Left lung (tissue), 4 donors: ENCODE measurements at regions not wholly inside any gene's neighbourhood (a gene's known extent, or its start where the extent isn't known, plus 50 kb on each side); places are given as distances from the start of the nearest gene placed in this dataset.

ENCODE experiments used
- ATAC-seq: fragments of 200-7000 bp; cut with Tn5 transposase; one replicate; pipeline ENCODE4 v1.9.1; 2020; ENCODE audit warnings: moderate library complexity
- DNase-seq, 4 donors: peaks; one replicate each; pipeline ENCODE4 v3.0.0-alpha.2; 2013 to 2020
- H3K27ac ChIP-seq, 2 donors: fragments of 200-600 bp; sonication (generic) in 1 of 2; one replicate each; pipeline versions ENCODE4 v1.5.0 to v1.8.0; 2020 to 2021
- H3K27me3 ChIP-seq, 2 donors: fragments of 200-600 bp; sonication (generic) in 1 of 2; one replicate each; pipeline versions ENCODE4 v1.5.0 to v1.8.0; 2020 to 2021
- H3K36me3 ChIP-seq, 2 donors: fragments of 200-600 bp; sonication (generic) in 1 of 2; one replicate each; pipeline versions ENCODE4 v1.5.0 to v1.8.0; 2020 to 2021
- H3K4me1 ChIP-seq, 2 donors: fragments of 200-600 bp; one replicate each; pipeline ENCODE4 v1.8.0; 2021
- H3K4me3 ChIP-seq, 2 donors: fragments of 200-600 bp; sonication (generic) in 1 of 2; one replicate each; pipeline versions ENCODE4 v1.5.0 to v1.8.0; 2020 to 2021; ENCODE audit warnings: mild to moderate bottlenecking in 1 of 2
- H3K9me3 ChIP-seq, 2 donors: fragments of 200-600 bp; sonication (generic) in 1 of 2; one replicate each; pipeline versions ENCODE4 v1.5.0 to v1.8.0; 2020 to 2021
- intact Hi-C, 2 donors: fragments of 100-400 bp; cut with DNase I; formaldehyde crosslinking; loops; one replicate each; pipeline versions ENCODE4 v1.11.2 to v1.14.2; 2022
- TF ChIP-seq, protein P1 (sequence below), 2 donors: fragments of 200-600 bp; sonication (generic) in 1 of 2; IDR thresholded peaks; one replicate each; pipeline versions ENCODE4 v1.5.0 to v1.8.0; 2021; ENCODE audit warnings: antibody characterized with exemption in 2 of 2
- donor health status: DM: no; HTN: yes; CAD: no.
- donor health status: DM: no; HTN: no; CAD: no.

DNA sequence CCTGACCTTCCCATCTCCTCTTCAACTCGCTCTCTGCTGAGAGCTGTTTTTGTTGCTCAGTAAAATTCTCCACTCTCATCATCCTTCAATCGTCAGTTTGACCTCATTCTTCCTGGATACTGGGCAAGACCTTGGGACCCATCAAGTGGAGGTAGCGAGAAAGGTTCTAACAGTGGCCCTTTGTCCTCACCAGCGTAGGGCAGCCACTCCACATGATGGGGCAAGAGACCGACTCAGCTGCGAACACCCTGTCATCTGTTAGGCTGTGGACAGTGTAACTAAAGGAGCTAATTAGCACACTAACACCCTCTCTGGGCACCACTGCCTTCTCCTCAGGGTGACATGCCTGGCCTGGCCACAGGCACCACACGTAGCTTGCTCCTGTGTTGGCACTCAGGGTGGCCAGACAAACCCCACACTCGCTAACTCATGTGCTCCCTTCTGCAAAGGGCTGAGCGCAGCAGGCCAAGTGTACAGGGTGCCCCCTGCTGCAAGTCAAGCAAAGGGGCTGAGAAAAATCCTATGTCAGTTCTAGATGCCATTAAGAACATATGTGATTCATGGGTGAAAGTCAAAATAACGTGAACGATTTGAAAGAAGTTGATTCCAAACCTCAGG, 1216.0 kb downstream of the SLITRK5 start:
- Histone ChIP-seq H3K4me3 (no peak overlapping the region), H3K4me1 (no peaks in the 10 kb centered on the region), H3K9me3 (peaks cover 0 to 12% of the 10 kb centered on the region in 2 donors), H3K36me3 (no peaks in the 10 kb centered on the region), H3K27me3 (no peaks in the 10 kb centered on the region), H3K27ac (no peak overlapping the region)
- DNase-seq (peak in 1 of 4 donors; percentile 33), ATAC-seq (no peak)
- intact Hi-C loops, result no loop called here
- TF ChIP-seq, protein P1, sequence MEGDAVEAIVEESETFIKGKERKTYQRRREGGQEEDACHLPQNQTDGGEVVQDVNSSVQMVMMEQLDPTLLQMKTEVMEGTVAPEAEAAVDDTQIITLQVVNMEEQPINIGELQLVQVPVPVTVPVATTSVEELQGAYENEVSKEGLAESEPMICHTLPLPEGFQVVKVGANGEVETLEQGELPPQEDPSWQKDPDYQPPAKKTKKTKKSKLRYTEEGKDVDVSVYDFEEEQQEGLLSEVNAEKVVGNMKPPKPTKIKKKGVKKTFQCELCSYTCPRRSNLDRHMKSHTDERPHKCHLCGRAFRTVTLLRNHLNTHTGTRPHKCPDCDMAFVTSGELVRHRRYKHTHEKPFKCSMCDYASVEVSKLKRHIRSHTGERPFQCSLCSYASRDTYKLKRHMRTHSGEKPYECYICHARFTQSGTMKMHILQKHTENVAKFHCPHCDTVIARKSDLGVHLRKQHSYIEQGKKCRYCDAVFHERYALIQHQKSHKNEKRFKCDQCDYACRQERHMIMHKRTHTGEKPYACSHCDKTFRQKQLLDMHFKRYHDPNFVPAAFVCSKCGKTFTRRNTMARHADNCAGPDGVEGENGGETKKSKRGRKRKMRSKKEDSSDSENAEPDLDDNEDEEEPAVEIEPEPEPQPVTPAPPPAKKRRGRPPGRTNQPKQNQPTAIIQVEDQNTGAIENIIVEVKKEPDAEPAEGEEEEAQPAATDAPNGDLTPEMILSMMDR (IDR thresholded peaks at IDR 0.05), result no peak

DNA sequence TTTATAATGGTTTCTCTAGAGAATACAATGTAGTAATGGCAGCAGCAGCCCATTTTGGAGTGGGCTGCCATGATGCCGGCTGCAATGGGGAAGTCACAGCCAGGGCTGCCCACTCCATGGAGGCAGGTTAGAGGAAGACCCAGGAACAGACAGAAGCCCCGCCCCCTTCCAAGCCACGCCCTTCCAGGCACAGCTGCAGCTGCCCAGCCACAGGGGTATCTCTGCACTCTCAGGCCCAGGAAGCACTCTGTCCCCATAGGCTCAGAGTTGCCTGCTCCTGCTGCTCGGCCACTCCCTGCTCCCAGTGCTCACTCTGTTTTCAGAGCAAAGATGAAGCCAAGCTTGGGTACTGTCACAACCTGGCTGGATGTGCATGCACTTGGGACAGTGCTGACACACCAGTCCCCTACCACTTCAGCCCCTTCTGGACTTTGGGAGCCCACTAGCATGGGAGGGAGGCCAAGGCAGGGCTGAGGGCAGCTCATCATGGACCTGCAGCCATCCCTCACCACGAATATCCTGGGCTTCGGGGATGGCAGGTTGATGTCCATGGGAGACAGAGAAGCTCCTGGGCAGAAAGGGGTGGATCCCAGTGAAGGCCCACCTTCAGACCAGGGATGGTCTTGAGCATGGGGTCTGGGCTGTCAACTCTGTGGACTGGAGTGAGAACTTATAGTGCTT, 1224.2 kb downstream of the SLITRK5 start:
- Histone ChIP-seq H3K27ac (no peak overlapping the region), H3K27me3 (no peaks in the 10 kb centered on the region), H3K36me3 (no peaks in the 10 kb centered on the region), H3K4me1 (no peaks in the 10 kb centered on the region), H3K9me3 (peaks cover 0 to 1% of the 10 kb centered on the region in 2 donors), H3K4me3 (no peak overlapping the region)
- intact Hi-C loops, result no loop called here
- TF ChIP-seq, protein P1 (IDR thresholded peaks at IDR 0.05), result no peak
- no peak for ATAC-seq
- DNase-seq, result peak in 1 of 4 donors; percentile 56

DNA sequence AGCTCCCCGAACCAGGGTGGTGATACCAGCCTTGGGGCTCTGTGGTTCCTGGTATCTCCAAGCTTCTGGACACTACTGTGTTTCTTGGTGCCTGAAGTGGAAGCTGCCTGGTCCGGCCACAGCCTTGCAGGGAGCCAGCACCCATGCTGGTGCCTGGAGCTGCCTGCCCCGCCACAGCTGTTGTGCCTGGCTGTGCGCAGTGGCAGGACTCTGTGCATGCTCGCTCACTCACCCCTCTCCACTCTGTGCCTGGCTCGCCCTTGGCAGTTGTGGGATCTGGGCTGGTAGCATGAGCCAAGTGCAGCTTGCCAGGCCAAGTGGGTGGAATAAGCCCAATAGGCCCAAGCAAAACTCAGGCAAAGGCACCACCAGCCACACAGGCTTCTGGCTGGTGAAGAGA, 1225.3 kb downstream of the SLITRK5 start:
- no peaks in the 10 kb centered on the region for H3K27me3 ChIP-seq
- no peak overlapping the region for H3K4me3 ChIP-seq
- no peak overlapping the region for H3K27ac ChIP-seq
- intact Hi-C loops, result no loop called here
- DNase-seq, result peak in 1 of 4 donors; percentile 57
- no peaks in the 10 kb centered on the region for H3K9me3 ChIP-seq
- ATAC-seq, result no peak
- no peaks in the 10 kb centered on the region for H3K36me3 ChIP-seq
- no peaks in the 10 kb centered on the region for H3K4me1 ChIP-seq
- TF ChIP-seq, protein P1 (IDR thresholded peaks at IDR 0.05), result no peak

DNA sequence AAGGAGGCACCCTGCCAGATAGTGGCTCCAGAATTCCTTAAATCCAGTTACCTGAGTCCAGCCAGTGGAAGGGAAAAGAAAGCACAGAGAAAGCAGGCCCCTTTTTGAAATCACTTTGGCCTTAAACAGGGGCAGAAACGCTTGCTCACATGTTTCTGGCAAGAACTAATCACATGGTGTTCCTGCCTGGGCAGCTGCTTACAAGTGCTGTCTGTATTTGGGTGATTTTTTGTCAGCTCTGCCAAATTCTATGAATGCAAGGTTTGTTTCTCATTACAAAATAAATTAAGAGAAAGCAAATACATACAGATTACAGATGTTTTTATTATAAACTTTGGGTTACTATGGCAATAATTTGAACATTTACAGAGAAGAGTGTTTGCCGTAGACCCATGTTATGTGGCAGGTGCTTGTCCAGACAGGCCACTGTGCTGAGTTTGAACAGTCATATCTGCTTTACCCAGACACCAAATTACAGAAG, 1237.8 kb downstream of the SLITRK5 start:
- intact Hi-C loops, result no loop called here
- no peaks in the 10 kb centered on the region for H3K27me3 ChIP-seq
- no peak overlapping the region for H3K27ac ChIP-seq
- TF ChIP-seq, protein P1 (IDR thresholded peaks at IDR 0.05), result no peak
- DNase-seq (peak in 1 of 4 donors; percentile 19), ATAC-seq (peak; percentile 52)
- no peaks in the 10 kb centered on the region for H3K4me1 ChIP-seq
- H3K9me3 ChIP-seq, result no peaks in the 10 kb centered on the region
- H3K36me3 ChIP-seq, result no peaks in the 10 kb centered on the region
- no peak overlapping the region for H3K4me3 ChIP-seq

DNA sequence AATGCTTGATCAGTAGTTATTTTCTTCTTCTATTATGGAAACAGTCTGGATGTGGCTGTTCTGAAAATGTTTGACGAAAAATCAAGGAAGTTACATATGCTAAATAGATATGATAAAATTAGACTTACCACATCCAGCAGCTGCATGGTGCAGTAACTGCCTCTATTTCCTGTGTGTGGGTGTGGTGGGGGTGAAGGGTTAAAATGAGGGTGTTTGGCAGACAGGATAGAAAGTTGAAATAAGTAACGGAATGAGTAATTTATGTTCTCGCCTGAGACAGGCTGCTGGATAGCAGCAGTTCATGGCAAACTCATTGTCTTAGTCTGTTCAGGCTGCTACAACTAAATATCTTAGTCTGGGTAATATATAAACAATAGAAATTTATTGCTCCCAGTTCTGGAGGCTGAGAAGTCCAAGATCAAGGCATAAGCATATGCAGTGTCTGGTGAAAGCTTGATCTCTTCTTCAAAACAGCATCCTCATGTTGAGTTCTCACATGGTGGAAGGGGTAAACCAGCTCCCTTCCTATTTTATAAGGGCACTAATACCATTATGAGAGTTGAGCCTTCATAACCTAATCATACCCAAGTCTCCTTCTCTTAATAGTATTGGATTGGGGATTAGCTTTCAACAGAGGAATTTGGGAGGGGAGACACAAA, 1248.9 kb downstream of the SLITRK5 start:
- H3K27ac ChIP-seq, result no peak overlapping the region
- no peak overlapping the region for H3K4me3 ChIP-seq
- DNase-seq (no peak), ATAC-seq (no peak)
- no peaks in the 10 kb centered on the region for H3K36me3 ChIP-seq
- intact Hi-C loops, result no loop called here
- no peaks in the 10 kb centered on the region for H3K27me3 ChIP-seq
- no peaks in the 10 kb centered on the region for H3K4me1 ChIP-seq
- TF ChIP-seq, protein P1 (IDR thresholded peaks at IDR 0.05), result no peak
- H3K9me3 ChIP-seq, result peaks cover 0 to 4% of the 10 kb centered on the region in 2 donors
